Dermis blood vessel endothelial cell (primary cell): ENCODE measurements at regions not wholly inside any gene's neighbourhood (a gene's known extent, or its start where the extent isn't known, plus 50 kb on each side); places are given as distances from the start of the nearest gene placed in this dataset.
"Not testable (repeated sequence)": the region's sequence is repeated elsewhere in the genome, so short reads cannot be mapped to it uniquely, and the experiment has no call there.

Experiments used
- DNase-seq: peaks from one replicate; pipeline ENCODE4 v3.0.0; 2010

DNA sequence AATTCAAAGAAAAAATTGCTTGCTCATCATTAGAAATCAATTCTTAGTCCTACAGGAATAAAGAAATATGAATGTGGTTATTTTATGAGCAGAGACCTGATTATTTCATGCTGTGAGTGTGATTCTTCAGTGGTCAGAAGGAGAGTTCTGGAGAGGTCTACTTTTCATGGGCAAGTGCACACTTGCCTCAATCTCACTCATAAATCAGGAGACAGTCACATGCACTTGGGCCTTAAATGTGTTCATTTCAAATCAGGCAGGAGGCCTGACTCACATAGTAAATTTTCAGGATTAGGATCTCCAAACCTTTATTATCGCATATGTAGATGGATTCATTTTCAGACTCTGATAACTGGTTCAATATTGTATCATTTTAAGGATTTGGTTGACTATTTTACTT, 323.2 kb upstream of the CCNH start:
- DNase-seq = no peak

GRCh38 chr5:87733897-87734296, 321.2 kb upstream of the CCNH start:
- DNase-seq = no peak

GRCh38 chr5:87732875-87733768, 320.4 kb upstream of the CCNH start:
- no peak for DNase-seq

GRCh38 chr5:87729781-87730180, 317.1 kb upstream of the CCNH start:
- no peak for DNase-seq

- no peak for DNase-seq
These were observed 309.6 kb upstream of the CCNH start for GRCh38 chr5:87722286-87722685.

DNA sequence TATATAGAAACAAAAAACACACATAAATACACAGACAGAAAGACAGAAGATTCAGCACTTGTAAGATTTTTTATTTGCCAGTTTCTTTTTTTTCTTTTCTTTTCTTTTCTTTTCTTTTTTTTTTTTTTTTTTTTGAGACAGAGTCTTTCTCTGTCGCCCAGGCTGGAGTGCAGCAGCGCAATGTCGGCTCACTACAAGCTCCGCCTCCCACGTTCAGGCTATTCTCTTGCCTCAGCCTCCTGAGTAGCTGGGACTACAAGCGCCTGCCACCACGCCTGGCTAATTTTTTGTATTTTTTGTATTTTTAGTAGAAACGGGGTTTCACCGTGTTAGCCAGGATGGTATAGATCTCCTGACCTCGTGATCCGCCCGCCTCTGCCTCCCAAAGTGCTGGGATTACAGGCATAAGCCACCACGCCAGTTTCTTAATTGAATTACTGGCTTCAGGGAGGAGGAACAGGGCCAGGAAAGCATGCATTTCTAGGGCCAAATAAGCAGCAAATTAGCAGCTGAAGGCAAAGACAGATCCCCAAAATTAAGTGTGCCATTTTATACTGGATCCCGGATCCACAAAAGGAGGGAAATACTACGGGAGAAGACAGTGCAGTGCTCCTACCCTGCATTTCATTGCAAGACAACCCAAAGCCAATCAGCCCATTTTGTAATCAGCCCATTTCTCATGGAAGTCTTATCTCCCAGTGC, 305.6 kb upstream of the CCNH start:
- DNase-seq = not testable (repeated sequence)

DNA sequence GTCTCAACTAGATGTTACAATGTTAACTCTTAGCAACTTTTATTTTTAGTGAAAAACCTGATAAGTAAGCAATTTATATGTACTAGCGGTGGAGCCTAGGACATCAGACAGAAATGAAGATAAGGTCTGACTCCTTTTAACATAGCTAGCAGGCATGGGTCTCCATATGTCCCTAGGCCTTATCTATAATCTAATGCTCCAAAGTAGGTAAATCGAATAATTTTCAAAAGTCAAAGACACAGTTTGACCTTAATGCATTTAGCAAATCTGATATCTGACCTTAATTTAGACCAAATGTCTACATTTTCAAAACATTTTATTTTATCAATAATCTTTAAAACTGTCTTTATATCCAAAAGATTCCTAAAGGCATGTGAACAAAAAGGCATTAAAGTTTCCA, 305.0 kb upstream of the CCNH start:
- DNase-seq = no peak

DNA sequence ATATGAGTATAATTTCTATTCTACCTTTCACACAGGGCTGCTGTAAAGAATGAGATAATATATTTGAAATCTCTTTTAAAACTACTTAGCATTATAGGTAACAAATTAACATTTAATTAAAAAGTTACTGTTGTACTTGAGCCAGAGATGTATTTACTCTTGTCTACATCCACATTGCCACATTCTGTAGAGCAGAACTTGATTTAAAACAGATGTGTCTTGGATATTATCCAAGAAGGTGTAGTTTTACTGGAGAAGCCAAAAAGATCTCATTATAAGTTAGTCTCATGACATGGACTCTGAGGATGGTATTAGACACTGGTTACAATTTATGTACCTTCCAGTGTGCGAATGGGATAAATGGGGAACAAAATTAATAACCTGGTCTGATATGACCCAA, 293.1 kb upstream of the CCNH start:
- DNase-seq = no peak

GRCh38 chr5:87686975-87687374, 274.2 kb upstream of the CCNH start:
- DNase-seq = no peak

DNA sequence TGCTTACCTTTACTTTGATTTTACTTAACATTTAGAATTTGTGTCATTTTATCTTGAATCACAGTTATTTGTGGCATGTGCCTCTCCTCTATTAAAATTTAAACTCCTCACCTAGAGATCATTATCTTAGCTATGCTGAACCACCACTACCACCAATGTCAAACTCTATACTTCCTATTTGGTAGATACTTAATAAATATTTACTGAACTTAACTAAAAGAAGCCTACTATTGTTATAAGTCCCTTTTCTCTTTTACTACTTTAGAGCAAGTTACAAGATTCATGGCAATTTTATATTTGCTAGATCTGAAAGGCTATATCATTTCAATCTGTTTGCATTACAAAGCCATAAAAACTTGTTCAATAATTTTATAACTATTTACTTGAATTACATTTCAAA, 273.3 kb upstream of the CCNH start:
- DNase-seq = no peak

DNA sequence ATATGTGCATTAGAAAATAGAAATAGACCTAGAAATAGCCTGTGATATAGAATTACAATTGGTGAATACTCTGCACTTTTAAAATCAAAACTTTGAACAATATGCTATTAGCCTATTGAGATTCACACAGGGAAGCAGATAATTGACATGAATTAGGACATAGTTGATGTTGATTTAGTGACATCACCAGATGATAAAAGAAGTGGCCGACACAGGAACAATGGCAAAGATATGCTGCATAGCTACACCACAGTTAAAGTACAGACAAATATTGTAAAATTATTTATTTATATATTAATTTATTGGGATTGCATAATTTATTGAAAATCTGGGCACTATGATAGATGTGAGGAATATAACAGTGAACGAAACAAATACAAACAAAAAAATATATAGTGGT, 261.5 kb upstream of the CCNH start:
- no peak for DNase-seq

GRCh38 chr5:87671146-87671545, 258.4 kb upstream of the CCNH start:
- DNase-seq = no peak

- DNase-seq = no peak
These were observed 252.4 kb upstream of the CCNH start for GRCh38 chr5:87665166-87665565.

DNA sequence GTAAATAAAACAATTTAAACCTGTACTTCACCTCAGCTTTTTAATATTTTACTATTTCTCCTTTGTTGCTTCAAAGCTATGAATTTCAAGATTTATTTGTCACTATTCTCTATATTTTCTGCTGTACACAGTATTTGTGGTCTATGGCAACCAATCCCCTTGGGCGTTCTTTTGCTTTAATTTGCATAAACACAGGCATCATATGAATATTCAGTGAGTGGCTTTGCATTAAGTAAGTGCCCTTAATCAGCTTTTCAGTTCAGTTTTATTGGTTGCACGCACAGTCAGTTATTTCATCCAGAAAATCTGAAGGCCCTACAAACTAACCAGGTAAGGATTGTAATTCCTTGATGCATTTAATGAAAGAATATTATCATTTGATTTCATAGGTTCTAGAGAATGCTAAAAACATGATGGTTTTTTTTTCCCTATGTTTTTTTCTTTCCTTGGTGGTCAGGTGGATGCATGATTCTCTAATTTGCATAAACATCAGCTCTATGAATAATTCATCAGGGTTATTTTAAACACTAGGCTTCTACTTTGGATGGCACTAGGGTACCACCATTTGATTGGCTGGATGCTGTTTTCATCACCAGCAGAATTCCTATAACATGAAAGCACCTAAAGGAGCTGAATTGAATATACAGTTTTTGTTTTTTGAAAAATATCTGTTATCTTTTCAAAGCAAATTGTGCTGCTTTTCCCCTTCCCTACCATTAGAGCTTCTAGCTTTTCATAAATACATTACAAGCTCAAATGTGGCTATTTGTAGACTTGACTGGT, 249.2 kb upstream of the CCNH start:
- no peak for DNase-seq

- DNase-seq = no peak
These were observed 240.5 kb upstream of the CCNH start for GRCh38 chr5:87653242-87653641.

GRCh38 chr5:87650284-87650683, 237.6 kb upstream of the CCNH start:
- DNase-seq = no peak

DNA sequence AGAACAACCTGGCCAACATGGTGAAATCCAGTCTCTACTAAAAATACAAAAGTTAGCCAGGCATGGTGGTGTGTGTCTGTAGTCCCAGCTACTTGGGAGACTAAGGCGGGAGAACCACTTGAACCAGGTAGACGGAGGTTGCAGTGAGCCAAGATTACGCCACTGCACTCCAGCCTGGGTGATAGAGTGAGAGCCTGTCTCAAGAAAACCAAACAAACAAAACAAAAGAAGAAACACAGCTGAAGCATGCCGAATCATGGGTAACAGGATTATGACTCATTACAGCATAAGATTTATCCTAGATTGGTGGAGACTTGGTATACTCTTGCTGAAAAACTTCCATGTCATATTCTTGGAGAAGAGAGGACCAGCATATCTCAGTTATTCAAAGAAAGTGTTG, 236.7 kb upstream of the CCNH start:
- DNase-seq = no peak

DNA sequence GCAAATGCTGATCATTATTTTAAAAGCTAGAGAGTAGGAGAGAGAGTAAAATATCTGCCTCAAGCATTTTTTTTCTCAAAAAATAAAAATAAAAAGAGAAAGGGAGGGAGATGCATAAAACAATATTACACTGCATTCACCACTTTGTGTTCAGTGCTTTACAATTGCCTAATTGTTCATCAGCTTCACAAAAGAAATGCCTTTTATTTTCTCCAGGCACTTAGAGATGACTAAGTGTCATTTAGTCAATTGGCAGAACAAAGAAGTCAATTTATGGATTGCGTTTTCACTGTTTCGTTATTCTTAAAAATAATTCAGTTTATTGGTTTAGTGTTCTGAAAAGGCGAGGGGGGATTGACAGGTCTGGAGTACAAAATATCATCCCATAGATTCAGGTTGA, 232.5 kb upstream of the CCNH start:
- no peak for DNase-seq

- no peak for DNase-seq
These were observed 228.2 kb upstream of the CCNH start for GRCh38 chr5:87640902-87641301.

DNA sequence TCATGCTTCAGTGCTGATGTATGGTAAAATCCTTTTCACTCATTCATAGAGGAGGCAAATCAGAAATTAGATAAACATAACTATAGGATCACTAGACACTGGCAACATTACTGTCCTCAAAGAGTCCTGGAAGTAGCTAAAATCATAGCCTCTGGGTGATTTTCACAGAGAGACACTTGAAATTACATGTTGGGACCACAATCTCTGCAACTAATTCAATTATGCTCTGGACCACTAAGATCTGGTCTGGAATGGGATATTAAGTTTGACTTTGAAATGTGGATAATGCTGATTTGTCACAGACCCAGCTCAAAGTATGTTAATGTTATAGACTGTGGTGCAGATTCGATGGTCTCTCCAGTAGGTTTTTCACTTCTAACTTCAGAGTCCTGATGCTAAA, 214.6 kb upstream of the CCNH start:
- DNase-seq = no peak

- no peak for DNase-seq
These were observed 195.7 kb upstream of the CCNH start for GRCh38 chr5:87608385-87608784.

GRCh38 chr5:87605663-87606062, 192.9 kb upstream of the CCNH start:
- DNase-seq = no peak

GRCh38 chr5:87599778-87600177, 187.0 kb upstream of the CCNH start:
- no peak for DNase-seq

DNA sequence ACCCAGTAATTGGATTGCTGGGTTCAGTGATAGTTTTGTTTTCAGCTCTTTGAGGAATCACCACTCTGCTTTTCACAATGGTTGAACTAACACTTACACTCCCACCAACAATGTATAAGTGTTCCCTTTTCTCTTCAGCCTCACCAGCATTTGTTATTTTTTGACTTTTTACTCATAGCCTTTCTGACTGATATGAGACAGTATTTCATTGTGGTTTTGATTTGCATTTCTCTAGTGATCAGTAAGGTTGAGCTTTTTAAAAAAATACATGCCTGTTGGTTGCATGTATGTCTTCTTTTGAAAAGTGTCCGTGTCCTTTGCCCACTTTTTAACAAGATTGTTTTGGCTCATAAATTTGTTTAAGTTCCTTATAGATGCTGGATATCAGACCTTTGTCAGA, 185.7 kb upstream of the CCNH start:
- DNase-seq = no peak
